ENCODE measurements at regions not wholly inside any gene's neighbourhood (a gene's known extent, or its start where the extent isn't known, plus 50 kb on each side); places are given as distances from the start of the nearest gene placed in this dataset.
A peak's percentile ranks its signal among the peaks of the same experiment; 100 is the strongest.

DNA sequence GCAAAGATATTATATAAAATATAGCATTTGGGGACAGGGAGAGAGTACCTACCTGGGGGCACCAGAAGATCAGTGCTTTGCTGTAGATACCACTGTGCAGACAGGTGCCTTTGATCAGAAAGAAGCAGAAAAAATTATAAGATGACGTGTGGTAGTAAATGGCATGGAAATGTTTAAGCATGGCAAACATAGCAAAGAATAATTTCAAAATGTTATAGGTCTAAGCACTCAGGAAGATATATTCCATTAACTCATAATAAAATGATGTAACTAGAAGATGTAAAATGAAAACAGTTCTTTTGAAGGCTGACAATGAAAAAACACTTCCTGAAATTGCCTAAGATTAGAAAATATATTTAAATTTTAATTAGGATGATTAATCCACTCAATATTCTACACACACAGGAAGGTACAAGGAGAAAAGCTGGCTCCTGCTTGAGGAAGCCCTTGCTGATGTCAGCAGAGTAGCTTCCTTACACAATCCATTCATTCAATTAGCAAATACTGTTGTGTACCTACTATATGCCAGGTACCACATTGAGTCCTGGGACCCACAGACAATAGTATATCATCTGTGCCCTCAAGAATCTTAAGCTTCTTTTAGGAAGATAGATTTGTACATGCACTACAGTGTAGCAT lies 290.2 kb upstream of the CNR1 start:
- WGBS, 4 donors: 62 to 65% (median 63%) methylated on average over 1 of the region's 1 CpG
- H3K9me3 ChIP-seq: peaks cover 0 to 3% (median 0%) of the 10 kb centered on the region in 12 donors
- no peaks in the 10 kb centered on the region for H3K4me1 ChIP-seq
- TF ChIP-seq, protein P1, sequence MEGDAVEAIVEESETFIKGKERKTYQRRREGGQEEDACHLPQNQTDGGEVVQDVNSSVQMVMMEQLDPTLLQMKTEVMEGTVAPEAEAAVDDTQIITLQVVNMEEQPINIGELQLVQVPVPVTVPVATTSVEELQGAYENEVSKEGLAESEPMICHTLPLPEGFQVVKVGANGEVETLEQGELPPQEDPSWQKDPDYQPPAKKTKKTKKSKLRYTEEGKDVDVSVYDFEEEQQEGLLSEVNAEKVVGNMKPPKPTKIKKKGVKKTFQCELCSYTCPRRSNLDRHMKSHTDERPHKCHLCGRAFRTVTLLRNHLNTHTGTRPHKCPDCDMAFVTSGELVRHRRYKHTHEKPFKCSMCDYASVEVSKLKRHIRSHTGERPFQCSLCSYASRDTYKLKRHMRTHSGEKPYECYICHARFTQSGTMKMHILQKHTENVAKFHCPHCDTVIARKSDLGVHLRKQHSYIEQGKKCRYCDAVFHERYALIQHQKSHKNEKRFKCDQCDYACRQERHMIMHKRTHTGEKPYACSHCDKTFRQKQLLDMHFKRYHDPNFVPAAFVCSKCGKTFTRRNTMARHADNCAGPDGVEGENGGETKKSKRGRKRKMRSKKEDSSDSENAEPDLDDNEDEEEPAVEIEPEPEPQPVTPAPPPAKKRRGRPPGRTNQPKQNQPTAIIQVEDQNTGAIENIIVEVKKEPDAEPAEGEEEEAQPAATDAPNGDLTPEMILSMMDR (IDR thresholded peaks at IDR 0.05): no peak
- TF ChIP-seq POLR2A (IDR thresholded peaks at IDR 0.05): no peak
- H3K4me3 ChIP-seq: no peak overlapping the region
- no peak for ATAC-seq
- no peaks in the 10 kb centered on the region for H3K36me3 ChIP-seq
- intact Hi-C loops (cut with DNase I): no loop called here
- DNase-seq: no peak
- H3K27ac ChIP-seq: no peak overlapping the region
- no peaks in the 10 kb centered on the region for H3K27me3 ChIP-seq

DNA sequence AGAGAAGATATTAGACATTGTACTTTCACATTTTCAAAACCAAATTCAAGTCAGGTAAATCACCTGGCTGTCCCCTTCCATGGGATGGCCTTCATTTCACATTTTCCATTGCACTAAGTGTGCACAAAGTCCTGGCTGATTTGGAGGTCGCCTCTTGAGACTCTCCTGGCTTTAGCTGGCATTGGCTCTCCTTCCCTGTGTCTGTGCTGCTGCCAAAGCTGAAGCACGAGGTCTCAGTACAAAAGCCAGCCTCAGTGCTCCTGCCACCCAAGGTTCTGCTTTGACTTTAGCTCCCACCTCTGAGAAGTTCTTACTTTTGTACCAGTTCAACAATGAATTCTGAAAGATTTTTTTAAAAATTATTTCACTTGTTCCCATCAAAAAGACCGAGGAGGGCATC lies 289.2 kb upstream of the CNR1 start:
- Histone ChIP-seq H3K9me3 (peaks cover 0 to 3% (median 0%) of the 10 kb centered on the region in 12 donors), H3K4me3 (no peak overlapping the region), H3K4me1 (no peaks in the 10 kb centered on the region), H3K27me3 (no peaks in the 10 kb centered on the region), H3K27ac (no peak overlapping the region), H3K36me3 (no peaks in the 10 kb centered on the region)
- 43 to 54% (median 48%) methylated on average over 3 of the region's 3 CpGs for WGBS, 4 donors
- DNase-seq: peak in 3 of 5 donors; percentile 25 to 56 (median 25)
- intact Hi-C loops (cut with DNase I): no loop called here
- TF ChIP-seq POLR2A (IDR thresholded peaks at IDR 0.05): no peak
- TF ChIP-seq, protein P1 (IDR thresholded peaks at IDR 0.05): no peak
- peak; percentile 86 to 91 (median 88) for ATAC-seq

DNA sequence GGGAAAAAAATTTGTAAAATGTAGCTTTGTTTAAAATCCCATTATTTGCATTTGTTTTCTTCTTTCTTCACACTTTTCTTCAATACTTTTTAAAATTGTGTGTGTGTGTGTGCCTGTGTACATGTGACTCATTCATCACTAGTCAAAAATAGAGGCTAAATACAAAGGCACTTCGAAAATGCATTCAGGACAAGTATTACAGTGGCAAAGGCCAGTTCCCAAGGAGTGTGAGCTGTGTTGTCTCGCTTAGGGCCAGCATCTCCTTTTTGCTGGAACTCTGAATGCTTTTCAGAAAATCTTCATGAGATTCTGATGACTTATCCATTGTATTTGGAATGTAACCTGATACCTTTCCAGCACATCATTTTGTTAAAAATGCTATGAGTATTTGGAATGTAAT lies 288.5 kb upstream of the CNR1 start:
- WGBS, 4 donors: 40 to 60% (median 54%) methylated on average over 2 of the region's 2 CpGs
- intact Hi-C loops (cut with DNase I): no loop called here
- H3K4me3 ChIP-seq: no peak overlapping the region
- DNase-seq (no peak), ATAC-seq (no peak)
- peaks cover 0 to 3% (median 0%) of the 10 kb centered on the region in 12 donors for H3K9me3 ChIP-seq
- no peak for TF ChIP-seq POLR2A (IDR thresholded peaks at IDR 0.05)
- TF ChIP-seq, protein P1 (IDR thresholded peaks at IDR 0.05): no peak
- no peaks in the 10 kb centered on the region for H3K27me3 ChIP-seq
- no peaks in the 10 kb centered on the region for H3K4me1 ChIP-seq
- no peak overlapping the region for H3K27ac ChIP-seq
- no peaks in the 10 kb centered on the region for H3K36me3 ChIP-seq

DNA sequence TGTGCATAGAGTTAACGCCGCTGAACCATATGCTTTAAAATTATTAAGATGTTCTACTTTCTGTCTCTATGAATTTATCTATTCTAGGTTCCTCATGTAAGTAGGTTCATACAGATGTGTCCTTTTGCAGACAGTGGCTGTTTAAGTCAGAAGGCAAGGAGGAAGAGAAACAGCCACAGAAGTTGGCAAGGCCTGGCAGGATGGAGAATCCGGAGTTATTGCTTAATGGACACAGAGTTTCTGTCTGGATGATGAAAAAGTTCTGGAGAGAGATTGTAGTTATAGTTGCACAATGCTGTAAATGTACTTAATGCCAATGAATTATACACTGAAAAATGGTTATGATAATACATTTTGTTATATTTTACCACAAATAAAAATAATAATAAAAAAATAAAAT lies 283.6 kb upstream of the CNR1 start:
- WGBS, 4 donors: 88 to 93% (median 90%) methylated on average over 3 of the region's 3 CpGs
- Histone ChIP-seq H3K9me3 (peaks cover 0 to 3% (median 0%) of the 10 kb centered on the region in 12 donors), H3K4me1 (no peaks in the 10 kb centered on the region), H3K27ac (no peak overlapping the region), H3K36me3 (no peaks in the 10 kb centered on the region), H3K27me3 (no peaks in the 10 kb centered on the region), H3K4me3 (no peak overlapping the region)
- intact Hi-C loops (cut with DNase I): no loop called here
- TF ChIP-seq POLR2A (IDR thresholded peaks at IDR 0.05): no peak
- TF ChIP-seq, protein P1 (IDR thresholded peaks at IDR 0.05): no peak
- DNase-seq (no peak), ATAC-seq (no peak)
